ENCODE measurements at regions not wholly inside any gene's neighbourhood (a gene's known extent, or its start where the extent isn't known, plus 50 kb on each side); places are given as distances from the start of the nearest gene placed in this dataset.

GRCh38 chr4:135238940-135239339 is 1037.4 kb upstream of the PABPC4L start:
- intact Hi-C loops (cut with micrococcal nuclease; ENCODE audit: unreplicated experiment): no loop called here

DNA sequence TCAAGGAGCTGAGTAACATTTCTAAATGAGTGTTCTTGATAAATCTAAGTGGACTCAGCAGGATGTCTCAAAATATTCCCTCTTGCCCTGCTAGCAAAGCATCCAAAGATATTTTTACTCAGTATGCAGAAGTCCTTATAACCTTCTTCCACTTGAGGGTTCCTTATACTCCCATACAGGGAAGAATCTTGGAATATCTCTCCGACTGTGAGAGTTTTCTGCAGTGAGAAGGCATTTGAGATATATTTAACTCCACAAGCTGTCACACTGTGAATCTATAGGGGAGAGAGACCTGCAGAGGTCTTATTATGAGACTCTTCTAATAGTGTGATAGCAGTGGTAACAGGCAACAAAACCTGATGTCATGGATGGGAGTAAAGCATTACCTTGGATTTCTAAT is 1034.5 kb upstream of the PABPC4L start:
- Histone ChIP-seq H4K20me1 (ENCODE audit: insufficient read depth) (no peaks in the 10 kb centered on the region), H3K4me1 (replicated peaks; ENCODE audit: insufficient read depth) (no peaks in the 10 kb centered on the region), H3K9me2 (ENCODE audit: insufficient read depth) (no peaks in the 10 kb centered on the region), H3K4me2 (no peak overlapping the region), H3K9me3 (ENCODE audit: insufficient read depth, low read depth) (no peaks in the 10 kb centered on the region), H3K79me2 (ENCODE audit: low read depth) (no peaks in the 10 kb centered on the region), H3K27me3 (ENCODE audit: insufficient read depth, low read depth) (no peaks in the 10 kb centered on the region), H3K36me3 (ENCODE audit: low read depth) (no peaks in the 10 kb centered on the region), H3K4me3 (no peak overlapping the region), H3F3A (ENCODE audit: insufficient read depth, low read depth) (no peaks in the 10 kb centered on the region), H2AFZ (no peak overlapping the region), H3K27ac (no peak overlapping the region)
- CTCF ChIA-PET: no interaction called here
- intact Hi-C loops (cut with micrococcal nuclease; ENCODE audit: unreplicated experiment): no loop called here
- no peak for DNase-seq
- TF ChIP-seq EZH2 (IDR thresholded peaks at IDR 0.05; ENCODE audit: low read depth): no peak
- no peak for TF ChIP-seq CTCF (conservative IDR thresholded peaks at IDR 0.05)
- POLR2A ChIA-PET (ENCODE audit: unreplicated experiment): no interaction called here
- no TSS peak for BruUV-seq (replicated peaks)

More at GRCh38 chr4:135238940-135239339, 1037.4 kb upstream of the PABPC4L start:
- H3K27me3 ChIP-seq (ENCODE audit: insufficient read depth, low read depth): no peaks in the 10 kb centered on the region
- no peaks in the 10 kb centered on the region for H3K79me2 ChIP-seq (ENCODE audit: low read depth)
- H3K9me2 ChIP-seq (ENCODE audit: insufficient read depth): no peaks in the 10 kb centered on the region
- no peak for DNase-seq
- ChIA-PET CTCF (no interaction called here), POLR2A (ENCODE audit: unreplicated experiment) (no interaction called here)
- no peaks in the 10 kb centered on the region for H3F3A ChIP-seq (ENCODE audit: insufficient read depth, low read depth)
- no TSS peak for BruUV-seq (replicated peaks)
- TF ChIP-seq EZH2 (IDR thresholded peaks at IDR 0.05; ENCODE audit: low read depth) (no peak), CTCF (conservative IDR thresholded peaks at IDR 0.05) (no peak)
- H3K27ac ChIP-seq: no peak overlapping the region
- no peaks in the 10 kb centered on the region for H3K9me3 ChIP-seq (ENCODE audit: insufficient read depth, low read depth)
- no peaks in the 10 kb centered on the region for H3K36me3 ChIP-seq (ENCODE audit: low read depth)
- H3K4me2 ChIP-seq: no peak overlapping the region
- no peak overlapping the region for H3K4me3 ChIP-seq
- H4K20me1 ChIP-seq (ENCODE audit: insufficient read depth): no peaks in the 10 kb centered on the region
- no peak overlapping the region for H2AFZ ChIP-seq
- no peaks in the 10 kb centered on the region for H3K4me1 ChIP-seq (replicated peaks; ENCODE audit: insufficient read depth)

GRCh38 chr4:135227842-135228241 is 1026.3 kb upstream of the PABPC4L start:
- ChIA-PET POLR2A (ENCODE audit: unreplicated experiment) (no interaction called here), CTCF (no interaction called here)
- Histone ChIP-seq H3F3A (ENCODE audit: insufficient read depth, low read depth) (no peaks in the 10 kb centered on the region), H2AFZ (no peak overlapping the region), H3K4me2 (no peak overlapping the region), H3K9me3 (ENCODE audit: insufficient read depth, low read depth) (no peaks in the 10 kb centered on the region), H3K36me3 (ENCODE audit: low read depth) (no peaks in the 10 kb centered on the region), H4K20me1 (ENCODE audit: insufficient read depth) (no peaks in the 10 kb centered on the region), H3K79me2 (ENCODE audit: low read depth) (no peaks in the 10 kb centered on the region), H3K4me1 (replicated peaks; ENCODE audit: insufficient read depth) (no peaks in the 10 kb centered on the region), H3K4me3 (no peak overlapping the region), H3K9me2 (ENCODE audit: insufficient read depth) (no peaks in the 10 kb centered on the region), H3K27me3 (ENCODE audit: insufficient read depth, low read depth) (no peaks in the 10 kb centered on the region), H3K27ac (no peak overlapping the region)
- intact Hi-C loops (cut with micrococcal nuclease; ENCODE audit: unreplicated experiment): no loop called here
- no TSS peak for BruUV-seq (replicated peaks)
- TF ChIP-seq CTCF (conservative IDR thresholded peaks at IDR 0.05) (no peak), EZH2 (IDR thresholded peaks at IDR 0.05; ENCODE audit: low read depth) (no peak)
- no peak for DNase-seq
